DOHH2 (cell line): ENCODE measurements at regions not wholly inside any gene's neighbourhood (a gene's known extent, or its start where the extent isn't known, plus 50 kb on each side); places are given as distances from the start of the nearest gene placed in this dataset.

Experiments used
- CTCF ChIP-seq: fragments of 200-600 bp; sonication (generic); IDR thresholded peaks from one replicate; pipeline ENCODE4 v1.5.1; 2014; ENCODE audit warnings: antibody characterized with exemption, mild to moderate bottlenecking, low read depth, low read length; ENCODE audit not compliant: poor library complexity, severe bottlenecking
- EZH2phosphoT487 ChIP-seq: fragments of 200-600 bp; sonication (generic); IDR thresholded peaks from 2 replicates; pipeline ENCODE4 v1.6.1; 2017; ENCODE audit warnings: borderline replicate concordance, mild to moderate bottlenecking, antibody characterized with exemption, low read length, moderate library complexity, mixed read lengths

- TF ChIP-seq CTCF (no peak), EZH2phosphoT487 (no peak)
Observed at GRCh38 chr21:24844671-24845070, 762.6 kb downstream of the MRPL39 start.
